ENCODE measurements at regions not wholly inside any gene's neighbourhood (a gene's known extent, or its start where the extent isn't known, plus 50 kb on each side); places are given as distances from the start of the nearest gene placed in this dataset.
"Not testable (repeated sequence)": the region's sequence is repeated elsewhere in the genome, so short reads cannot be mapped to it uniquely, and the experiment has no call there.

GRCh38 chr18:4721545-4721944 lies 266.4 kb upstream of the DLGAP1 start:
- no peak overlapping the region for H3K27ac ChIP-seq
- no peak for TF ChIP-seq ZFX (IDR thresholded peaks at IDR 0.05)
- TF ChIP-seq CTCF (conservative IDR thresholded peaks at IDR 0.05), result no peak

- TF ChIP-seq CTCF (conservative IDR thresholded peaks at IDR 0.05), result no peak
- H3K27ac ChIP-seq, result no peak overlapping the region
These were observed 265.4 kb upstream of the DLGAP1 start for GRCh38 chr18:4720518-4720917.

GRCh38 chr18:4705894-4706293 lies 250.8 kb upstream of the DLGAP1 start:
- TF ChIP-seq ZFX (IDR thresholded peaks at IDR 0.05) (no peak), CTCF (conservative IDR thresholded peaks at IDR 0.05) (no peak)
- H3K27ac ChIP-seq, result no peak overlapping the region

GRCh38 chr18:4704781-4705180 lies 249.7 kb upstream of the DLGAP1 start:
- no peak for TF ChIP-seq CTCF (conservative IDR thresholded peaks at IDR 0.05)
- no peak for TF ChIP-seq ZFX (IDR thresholded peaks at IDR 0.05)
- H3K27ac ChIP-seq, result no peak overlapping the region

- H3K27ac ChIP-seq, result no peak overlapping the region
- TF ChIP-seq ZFX (IDR thresholded peaks at IDR 0.05) (no peak), CTCF (conservative IDR thresholded peaks at IDR 0.05) (no peak)
These were observed 236.7 kb upstream of the DLGAP1 start for GRCh38 chr18:4691836-4692235.

- H3K27ac ChIP-seq, result not testable (repeated sequence)
These were observed 223.6 kb upstream of the DLGAP1 start for GRCh38 chr18:4678685-4679084.

GRCh38 chr18:4677006-4677405 lies 221.9 kb upstream of the DLGAP1 start:
- H3K27ac ChIP-seq, result no peak overlapping the region
- no peak for TF ChIP-seq ZFX (IDR thresholded peaks at IDR 0.05)
- no peak for TF ChIP-seq CTCF (conservative IDR thresholded peaks at IDR 0.05)

GRCh38 chr18:4672162-4672561 lies 217.1 kb upstream of the DLGAP1 start:
- TF ChIP-seq ZFX (IDR thresholded peaks at IDR 0.05), result no peak
- TF ChIP-seq CTCF (conservative IDR thresholded peaks at IDR 0.05), result no peak

More at GRCh38 chr18:4672162-4672561, 217.1 kb upstream of the DLGAP1 start:
- H3K27ac ChIP-seq, result no peak overlapping the region

All from C4-2B (cell line).